Heart right ventricle (tissue), 16 donors: ENCODE measurements at regions not wholly inside any gene's neighbourhood (a gene's known extent, or its start where the extent isn't known, plus 50 kb on each side); places are given as distances from the start of the nearest gene placed in this dataset.
"Not testable (repeated sequence)": the region's sequence is repeated elsewhere in the genome, so short reads cannot be mapped to it uniquely, and the experiment has no call there.

ENCODE experiments used
- ATAC-seq, 8 donors: fragments of 200-7000 bp; cut with Tn5 transposase; one replicate each; pipeline ENCODE4 v1.9.1; 2020; ENCODE audit warnings: mild to moderate bottlenecking in 8 of 8, moderate library complexity in 8 of 8, moderate number of reproducible peaks in 1 of 8
- DNase-seq, 2 donors: peaks; one replicate each; pipeline ENCODE4 v3.0.0-alpha.2; 2020
- H3K27ac ChIP-seq, 10 donors: fragments of 200-600 bp; sonication (generic) in 2 of 10; one replicate each; pipeline versions ENCODE4 v1.5.0 to v1.8.0; 2020 to 2022; ENCODE audit warnings: mild to moderate bottlenecking in 3 of 10
- H3K27me3 ChIP-seq, 7 donors: fragments of 200-600 bp; one replicate each; pipeline ENCODE4 v1.8.0; 2021 to 2022; ENCODE audit warnings: mild to moderate bottlenecking in 2 of 7
- H3K36me3 ChIP-seq, 9 donors: fragments of 200-600 bp; sonication (generic) in 1 of 9; one replicate each; pipeline versions ENCODE4 v1.5.0 to v1.8.0; 2020 to 2022; ENCODE audit warnings: mild to moderate bottlenecking in 2 of 9
- H3K4me1 ChIP-seq, 9 donors: fragments of 200-600 bp; sonication (generic) in 1 of 9; one replicate each; pipeline versions ENCODE4 v1.5.0 to v1.8.0; 2020 to 2022; ENCODE audit warnings: mild to moderate bottlenecking in 4 of 9
- H3K4me3 ChIP-seq, 10 donors: fragments of 200-600 bp; sonication (generic) in 2 of 10; one replicate each; pipeline versions ENCODE4 v1.5.0 to v1.8.0; 2020 to 2022; ENCODE audit warnings: mild to moderate bottlenecking in 7 of 10, moderate library complexity in 2 of 10
- H3K9me3 ChIP-seq, 11 donors: fragments of 200-600 bp in 10 of 11; sonication (generic) in 2 of 11; one replicate each; pipeline versions ENCODE4 v1.5.0 to v1.8.0; 2013 to 2022; ENCODE audit warnings: mild to moderate bottlenecking in 2 of 11, control low read depth in 1 of 11, moderate library complexity in 1 of 11
- CTCF ChIP-seq, 9 donors: fragments of 200-600 bp; sonication (generic) in 2 of 9; IDR thresholded peaks; one replicate each; pipeline versions ENCODE4 v1.5.0 to v1.8.0; 2021 to 2022; ENCODE audit warnings: antibody characterized with exemption in 9 of 9, mild to moderate bottlenecking in 5 of 9, moderate library complexity in 1 of 9
- WGBS, 2 donors: extraction: QIAGEN DNeasy Blood & Tissue Kit; methylation state at CpG; one replicate each; pipeline ENCODE4 v1.1.7; 2013; ENCODE audit warnings: inconsistent platforms in 1 of 2; 5-methylcytosine and 5-hydroxymethylcytosine counted together
- intact Hi-C, 10 donors: fragments of 100-400 bp; cut with DNase I; formaldehyde crosslinking; loops; one replicate each; pipeline versions ENCODE4 v1.11.1 to v1.14.2; 2022
- donor health status: Arrhythmogenic right ventricular cardiomyopathy.
- donor health status: ischemic (EF 13 %, LVEDD 7.1; RV severe dilation, severe dysfunction).
- donor health status: healthy with polysubstance abuse.
- donor health status: DM: no; HTN: yes; CAD: no.
- donor health status: DM: no; HTN: no; CAD: no.
- donor health status: ischemic (EF 25% LVEDD 6.9; RV normal size, moderate dysfunction).
- donor health status: ischemic (EF 25% LVEDD 5.7; RV mildly dilated, moderate dysfunction).
- donor health status: healthy.
- donor health status: DM: yes; HTN: yes; CAD: no.
- donor health status: Ischemic cardiomyopathy.
- donor health status: ischemic (EF 35%, LVEDD 5.7; RV mildly dilated, moderate dysfunction).
- donor health status: nonischemic (EF 11% LVEDD 7.7; RV severe dilation, severe dysfunction).
- donor health status: DM: yes; HTN: yes; CAD: no.
- donor health status: PGD.
- donor health status: ischemic (EF 29% LVEDD 5.4; RV normal size, mild dysfunction).
- donor health status: nonischemic (EF 23%, LVEDD 6.1; RV moderate dilation, normal function).

- no peak for DNase-seq
- Histone ChIP-seq H3K4me3 (no peak overlapping the region), H3K27me3 (peaks cover 0 to 75% (median 46%) of the 10 kb centered on the region in 7 donors), H3K36me3 (no peaks in the 10 kb centered on the region), H3K4me1 (peaks cover 0 to 4% (median 0%) of the 10 kb centered on the region in 9 donors), H3K27ac (no peak overlapping the region), H3K9me3 (no peaks in the 10 kb centered on the region)
- no peak for ATAC-seq
- no peak for TF ChIP-seq CTCF (IDR thresholded peaks at IDR 0.05)
- intact Hi-C loops, result loop anchor here in 1 of 10 donors (10.0 kb wide), 1 partner anchor 334 kb away; a partner anchor contains a TSS
- 68 to 72% methylated on average over 11 of the region's 11 CpGs for WGBS, 2 donors
These were observed 79.2 kb downstream of the OLIG1 start for GRCh38 chr21:33149181-33149580.

GRCh38 chr21:33150968-33151367, 78.8 kb upstream of the IFNAR2 start:
- ATAC-seq, H3K4me1 ChIP-seq, intact Hi-C loops, H3K36me3 ChIP-seq, DNase-seq, H3K27ac ChIP-seq, H3K9me3 ChIP-seq, H3K4me3 ChIP-seq: not testable (repeated sequence)
- H3K27me3 ChIP-seq, result peaks cover 0 to 79% (median 50%) of the 10 kb centered on the region in 7 donors
- 84 to 93% methylated on average over 3 of the region's 3 CpGs for WGBS, 2 donors

GRCh38 chr21:33151941-33152731, 77.6 kb upstream of the IFNAR2 start:
- intact Hi-C loops, result no loop called here
- H3K4me1 ChIP-seq, result peaks cover 0 to 4% (median 0%) of the 10 kb centered on the region in 9 donors
- DNase-seq, result no peak
- no peak for TF ChIP-seq CTCF (IDR thresholded peaks at IDR 0.05)
- H3K9me3 ChIP-seq, result no peaks in the 10 kb centered on the region
- no peak overlapping the region for H3K4me3 ChIP-seq
- H3K27ac ChIP-seq, result no peak overlapping the region
- WGBS, 2 donors, result 31 to 33% methylated on average over 32 of the region's 32 CpGs
- peaks cover 0 to 78% (median 56%) of the 10 kb centered on the region in 7 donors for H3K27me3 ChIP-seq
- ATAC-seq, result no peak
- no peaks in the 10 kb centered on the region for H3K36me3 ChIP-seq

- intact Hi-C loops, result no loop called here
- ATAC-seq (no peak), DNase-seq (no peak)
- Histone ChIP-seq H3K27me3 (peaks cover 0 to 74% (median 54%) of the 10 kb centered on the region in 7 donors), H3K36me3 (no peaks in the 10 kb centered on the region), H3K9me3 (peaks cover 0 to under 1% (median 0%) of the 10 kb centered on the region in 11 donors), H3K27ac (no peak overlapping the region), H3K4me1 (peaks cover 0 to 4% (median 0%) of the 10 kb centered on the region in 9 donors), H3K4me3 (no peak overlapping the region)
- TF ChIP-seq CTCF (IDR thresholded peaks at IDR 0.05), result no peak
- 92 to 96% methylated on average over 13 of the region's 13 CpGs for WGBS, 2 donors
These were observed 77.0 kb upstream of the IFNAR2 start for GRCh38 chr21:33152732-33153130.

GRCh38 chr21:33155005-33155404, 74.7 kb upstream of the IFNAR2 start:
- TF ChIP-seq CTCF (IDR thresholded peaks at IDR 0.05), result no peak
- DNase-seq (no peak), ATAC-seq (no peak)
- 68 to 72% methylated on average over 1 of the region's 1 CpG for WGBS, 2 donors
- Histone ChIP-seq H3K36me3 (no peaks in the 10 kb centered on the region), H3K27ac (no peak overlapping the region), H3K9me3 (peaks cover 0 to 15% (median 9%) of the 10 kb centered on the region in 11 donors), H3K4me3 (no peak overlapping the region), H3K27me3 (peaks cover 0 to 74% (median 67%) of the 10 kb centered on the region in 7 donors), H3K4me1 (peaks cover 0 to 4% (median 0%) of the 10 kb centered on the region in 9 donors)
- intact Hi-C loops, result no loop called here
